T-helper 2 cell treated with Interferon-gamma antibody and Interleukin-4, amounts not matched to agents 5 μg/mL and 100 μg/mL, for 36 hours (primary cell): ENCODE measurements at regions not wholly inside any gene's neighbourhood (a gene's known extent, or its start where the extent isn't known, plus 50 kb on each side); places are given as distances from the start of the nearest gene placed in this dataset.

Experiments used
- DNase-seq: peaks from one replicate; pipeline ENCODE4 v3.0.0; 2021; ENCODE audit warnings: low spot score
- H3K27ac Mint-ChIP-seq: one replicate; pipeline ENCODE4 v1.8.0; 2021; ENCODE audit warnings: mild to moderate bottlenecking, mixed read lengths
- H3K27me3 Mint-ChIP-seq: one replicate; pipeline ENCODE4 v1.8.0; 2021; ENCODE audit warnings: low read depth, mixed read lengths
- H3K36me3 Mint-ChIP-seq: one replicate; pipeline ENCODE4 v1.8.0; 2021; ENCODE audit warnings: low read depth, mixed read lengths
- H3K4me1 Mint-ChIP-seq: one replicate; pipeline ENCODE4 v1.8.0; 2021; ENCODE audit warnings: low read depth, mixed read lengths
- H3K4me3 Mint-ChIP-seq: one replicate; pipeline ENCODE4 v1.8.0; 2022; ENCODE audit warnings: mild to moderate bottlenecking, moderate library complexity, mixed read lengths
- H3K9me3 Mint-ChIP-seq: one replicate; pipeline ENCODE4 v1.8.0; 2021; ENCODE audit warnings: mixed read lengths

- DNase-seq, result no peak
- Mint-ChIP-seq H3K4me3 (no peak overlapping the region), H3K27me3 (no peaks in the 10 kb centered on the region), H3K4me1 (no peaks in the 10 kb centered on the region), H3K27ac (no peak overlapping the region), H3K9me3 (no peaks in the 10 kb centered on the region), H3K36me3 (no peaks in the 10 kb centered on the region)
These were observed 197.9 kb downstream of the PLOD2 start for GRCh38 chr3:145963111-145963510.

GRCh38 chr3:145967043-145967442 lies 193.9 kb downstream of the PLOD2 start:
- Mint-ChIP-seq H3K4me3 (no peak overlapping the region), H3K27ac (no peak overlapping the region), H3K27me3 (no peaks in the 10 kb centered on the region), H3K4me1 (no peaks in the 10 kb centered on the region), H3K9me3 (no peaks in the 10 kb centered on the region), H3K36me3 (no peaks in the 10 kb centered on the region)
- DNase-seq, result no peak

GRCh38 chr3:145971186-145971585 lies 189.8 kb downstream of the PLOD2 start:
- DNase-seq, result no peak
- H3K9me3 Mint-ChIP-seq, result no peaks in the 10 kb centered on the region
- H3K27ac Mint-ChIP-seq, result no peak overlapping the region
- H3K4me3 Mint-ChIP-seq, result no peak overlapping the region
- H3K4me1 Mint-ChIP-seq, result no peaks in the 10 kb centered on the region
- H3K27me3 Mint-ChIP-seq, result no peaks in the 10 kb centered on the region
- no peaks in the 10 kb centered on the region for H3K36me3 Mint-ChIP-seq

GRCh38 chr3:145972851-145973250 lies 188.1 kb downstream of the PLOD2 start:
- Mint-ChIP-seq H3K36me3 (no peaks in the 10 kb centered on the region), H3K4me1 (no peaks in the 10 kb centered on the region), H3K9me3 (no peaks in the 10 kb centered on the region), H3K4me3 (no peak overlapping the region), H3K27ac (no peak overlapping the region), H3K27me3 (no peaks in the 10 kb centered on the region)
- no peak for DNase-seq

- no peaks in the 10 kb centered on the region for H3K36me3 Mint-ChIP-seq
- no peaks in the 10 kb centered on the region for H3K4me1 Mint-ChIP-seq
- no peak overlapping the region for H3K27ac Mint-ChIP-seq
- H3K27me3 Mint-ChIP-seq, result no peaks in the 10 kb centered on the region
- H3K4me3 Mint-ChIP-seq, result no peak overlapping the region
- no peak for DNase-seq
- no peaks in the 10 kb centered on the region for H3K9me3 Mint-ChIP-seq
These were observed 179.9 kb downstream of the PLOD2 start for GRCh38 chr3:145981056-145981455.

- Mint-ChIP-seq H3K27me3 (no peaks in the 10 kb centered on the region), H3K36me3 (no peaks in the 10 kb centered on the region), H3K27ac (no peak overlapping the region)
These were observed 177.9 kb downstream of the PLOD2 start for GRCh38 chr3:145983101-145983500.

More at GRCh38 chr3:145983101-145983500, 177.9 kb downstream of the PLOD2 start:
- DNase-seq, result no peak
- H3K4me3 Mint-ChIP-seq, result no peak overlapping the region
- H3K4me1 Mint-ChIP-seq, result no peaks in the 10 kb centered on the region
- no peaks in the 10 kb centered on the region for H3K9me3 Mint-ChIP-seq
